ENCODE measurements at regions not wholly inside any gene's neighbourhood (a gene's known extent, or its start where the extent isn't known, plus 50 kb on each side); places are given as distances from the start of the nearest gene placed in this dataset.

DNA sequence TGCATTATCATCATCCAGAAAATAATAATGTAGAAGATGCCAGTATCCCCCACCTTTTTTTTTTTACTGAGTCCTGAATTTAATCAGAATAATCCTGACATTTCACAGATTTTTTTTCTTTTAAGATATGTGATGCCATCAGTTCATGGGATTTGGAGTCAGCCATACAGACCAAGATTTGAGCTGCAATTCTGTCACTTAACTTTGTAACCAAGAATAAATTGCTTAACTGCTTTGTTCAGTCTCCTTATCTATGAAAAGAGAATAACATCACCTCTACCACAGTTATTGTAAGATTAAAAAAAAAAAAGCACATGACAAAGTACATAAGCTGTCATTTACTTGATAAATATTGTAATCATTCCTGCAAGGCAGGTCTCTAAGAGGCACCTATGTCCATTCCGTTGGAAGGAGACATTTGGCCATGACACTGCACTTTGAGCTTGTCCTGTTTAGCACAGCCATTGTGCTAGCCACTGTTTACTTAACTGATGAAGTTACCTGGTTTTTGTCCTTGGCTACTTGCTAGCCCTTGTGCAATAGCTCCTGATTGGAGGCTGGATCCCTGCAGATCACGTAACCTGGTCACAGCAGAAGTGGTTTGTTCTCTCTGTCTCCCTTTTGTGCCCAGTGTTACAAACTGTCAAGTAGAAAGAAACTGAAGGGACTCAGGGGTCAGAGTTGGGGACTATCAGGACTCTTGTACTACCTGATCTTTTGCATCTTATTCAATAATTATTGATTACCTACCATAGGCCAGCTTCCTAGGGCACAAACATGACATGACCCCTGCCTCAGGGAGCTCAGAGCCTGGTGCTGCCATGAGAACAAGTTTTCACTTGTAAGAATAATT lies 306.0 kb downstream of the WDR72 start:
- Histone ChIP-seq H4K20me1 (ENCODE audit: insufficient read depth, low read length) (no peaks in the 10 kb centered on the region), H3K9ac (ENCODE audit: low read length) (no peak overlapping the region), H3K4me1 (ENCODE audit: insufficient read depth, low read length, severe bottlenecking) (peaks cover under 1% of the 10 kb centered on the region), H2AFZ (ENCODE audit: low read length) (no peak overlapping the region), H3K9me2 (ENCODE audit: low read depth, low read length) (no peaks in the 10 kb centered on the region), H3K9me3 (ENCODE audit: low read length) (no peaks in the 10 kb centered on the region), H3K79me2 (ENCODE audit: insufficient read depth, low read length) (no peaks in the 10 kb centered on the region), H3K27ac (ENCODE audit: low read depth, low read length, poor library complexity, severe bottlenecking) (no peak overlapping the region), H3K27me3 (ENCODE audit: insufficient read depth, low read length) (no peaks in the 10 kb centered on the region), H3K4me2 (ENCODE audit: low read length) (no peak overlapping the region), H3K36me3 (ENCODE audit: insufficient read depth, low read length) (no peaks in the 10 kb centered on the region), H3F3A (ENCODE audit: insufficient read depth, low read length) (no peaks in the 10 kb centered on the region), H3K4me3 (ENCODE audit: low read depth, low read length, poor library complexity, severe bottlenecking) (no peak overlapping the region)
- TF ChIP-seq EZH2 (IDR thresholded peaks at IDR 0.05; ENCODE audit: borderline replicate concordance, low read length), result no peak
- TF ChIP-seq, protein P1, sequence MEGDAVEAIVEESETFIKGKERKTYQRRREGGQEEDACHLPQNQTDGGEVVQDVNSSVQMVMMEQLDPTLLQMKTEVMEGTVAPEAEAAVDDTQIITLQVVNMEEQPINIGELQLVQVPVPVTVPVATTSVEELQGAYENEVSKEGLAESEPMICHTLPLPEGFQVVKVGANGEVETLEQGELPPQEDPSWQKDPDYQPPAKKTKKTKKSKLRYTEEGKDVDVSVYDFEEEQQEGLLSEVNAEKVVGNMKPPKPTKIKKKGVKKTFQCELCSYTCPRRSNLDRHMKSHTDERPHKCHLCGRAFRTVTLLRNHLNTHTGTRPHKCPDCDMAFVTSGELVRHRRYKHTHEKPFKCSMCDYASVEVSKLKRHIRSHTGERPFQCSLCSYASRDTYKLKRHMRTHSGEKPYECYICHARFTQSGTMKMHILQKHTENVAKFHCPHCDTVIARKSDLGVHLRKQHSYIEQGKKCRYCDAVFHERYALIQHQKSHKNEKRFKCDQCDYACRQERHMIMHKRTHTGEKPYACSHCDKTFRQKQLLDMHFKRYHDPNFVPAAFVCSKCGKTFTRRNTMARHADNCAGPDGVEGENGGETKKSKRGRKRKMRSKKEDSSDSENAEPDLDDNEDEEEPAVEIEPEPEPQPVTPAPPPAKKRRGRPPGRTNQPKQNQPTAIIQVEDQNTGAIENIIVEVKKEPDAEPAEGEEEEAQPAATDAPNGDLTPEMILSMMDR (IDR thresholded peaks at IDR 0.05; ENCODE audit: low read length), result no peak

DNA sequence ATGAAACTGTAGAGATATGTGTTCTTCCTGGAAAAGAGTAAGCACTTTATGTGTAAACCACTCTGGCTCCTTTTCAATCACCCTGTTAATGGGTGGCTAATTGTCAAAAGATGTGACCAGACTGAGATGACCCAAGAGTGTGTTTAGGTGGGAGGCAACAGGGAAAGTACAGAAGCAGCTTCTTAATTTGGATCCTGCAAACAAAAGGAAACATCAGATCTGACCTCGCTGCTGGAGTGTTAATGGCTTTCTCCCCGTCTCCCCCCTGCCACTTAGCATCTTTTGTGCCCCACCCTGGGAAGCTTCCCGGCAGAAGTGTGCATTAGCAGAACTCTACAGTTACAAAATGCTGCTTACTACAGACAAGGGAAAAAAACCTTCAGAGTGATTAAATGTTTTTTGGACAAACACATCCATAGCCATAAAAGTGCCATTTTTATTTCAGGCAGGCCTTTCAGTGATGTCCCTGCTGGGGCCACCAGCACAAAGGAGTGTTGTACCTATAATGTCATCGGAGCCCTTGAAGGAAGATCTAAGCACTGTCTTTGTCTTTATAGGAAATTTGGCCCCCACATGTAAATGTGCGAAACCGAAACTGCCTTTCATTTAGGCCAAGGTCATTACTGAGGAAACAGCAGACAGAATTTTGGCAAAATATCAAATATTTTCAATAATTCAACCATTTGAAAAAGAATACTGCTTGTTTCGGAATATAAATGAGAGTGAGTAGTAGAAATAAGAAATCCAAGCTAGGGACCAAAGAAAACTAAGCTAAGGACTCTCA lies 311.0 kb downstream of the WDR72 start:
- Histone ChIP-seq H3K9me3 (ENCODE audit: low read length) (no peaks in the 10 kb centered on the region), H3K4me2 (ENCODE audit: low read length) (no peak overlapping the region), H3K36me3 (ENCODE audit: insufficient read depth, low read length) (no peaks in the 10 kb centered on the region), H3K27ac (ENCODE audit: low read depth, low read length, poor library complexity, severe bottlenecking) (no peak overlapping the region), H3K4me3 (ENCODE audit: low read depth, low read length, poor library complexity, severe bottlenecking) (no peak overlapping the region), H3F3A (ENCODE audit: insufficient read depth, low read length) (no peaks in the 10 kb centered on the region), H3K9ac (ENCODE audit: low read length) (no peak overlapping the region), H3K9me2 (ENCODE audit: low read depth, low read length) (no peaks in the 10 kb centered on the region), H3K4me1 (ENCODE audit: insufficient read depth, low read length, severe bottlenecking) (peaks cover 17% of the 10 kb centered on the region), H2AFZ (ENCODE audit: low read length) (no peak overlapping the region), H4K20me1 (ENCODE audit: insufficient read depth, low read length) (no peaks in the 10 kb centered on the region), H3K27me3 (ENCODE audit: insufficient read depth, low read length) (no peaks in the 10 kb centered on the region), H3K79me2 (ENCODE audit: insufficient read depth, low read length) (no peaks in the 10 kb centered on the region)
- TF ChIP-seq, protein P1 (IDR thresholded peaks at IDR 0.05; ENCODE audit: low read length), result no peak
- TF ChIP-seq EZH2 (IDR thresholded peaks at IDR 0.05; ENCODE audit: borderline replicate concordance, low read length), result no peak

DNA sequence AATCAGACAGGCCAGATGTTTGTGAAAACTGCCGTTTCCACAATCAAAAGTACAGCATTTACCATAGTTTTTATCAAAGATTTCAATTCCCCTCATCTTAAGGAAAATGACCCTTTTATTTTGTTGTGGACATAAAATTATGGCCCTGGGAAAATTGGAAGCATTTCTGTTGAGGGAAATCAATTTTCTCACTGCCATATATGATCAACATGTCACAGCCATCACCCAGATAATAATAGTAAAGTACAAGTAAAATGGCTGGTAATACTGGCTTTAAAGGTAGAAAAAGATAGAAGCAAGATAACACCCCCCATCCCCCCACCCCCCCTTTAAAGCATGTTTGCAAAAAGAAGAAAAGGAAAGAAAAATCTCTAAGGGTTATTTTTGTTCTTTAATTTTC lies 311.7 kb downstream of the WDR72 start:
- no peak overlapping the region for H3K4me3 ChIP-seq (ENCODE audit: low read depth, low read length, poor library complexity, severe bottlenecking)
- H3K9me2 ChIP-seq (ENCODE audit: low read depth, low read length), result no peaks in the 10 kb centered on the region

More for the DNA sequence above, 311.7 kb downstream of the WDR72 start:
- no peaks in the 10 kb centered on the region for H3K27me3 ChIP-seq (ENCODE audit: insufficient read depth, low read length)
- H3K4me2 ChIP-seq (ENCODE audit: low read length), result no peak overlapping the region
- H3K27ac ChIP-seq (ENCODE audit: low read depth, low read length, poor library complexity, severe bottlenecking), result no peak overlapping the region
- H3F3A ChIP-seq (ENCODE audit: insufficient read depth, low read length), result no peaks in the 10 kb centered on the region
- TF ChIP-seq, protein P1 (IDR thresholded peaks at IDR 0.05; ENCODE audit: low read length), result no peak
- TF ChIP-seq EZH2 (IDR thresholded peaks at IDR 0.05; ENCODE audit: borderline replicate concordance, low read length), result no peak
- no peak overlapping the region for H2AFZ ChIP-seq (ENCODE audit: low read length)
- peaks cover 17% of the 10 kb centered on the region for H3K4me1 ChIP-seq (ENCODE audit: insufficient read depth, low read length, severe bottlenecking)
- H3K9me3 ChIP-seq (ENCODE audit: low read length), result no peaks in the 10 kb centered on the region
- H4K20me1 ChIP-seq (ENCODE audit: insufficient read depth, low read length), result no peaks in the 10 kb centered on the region
- no peaks in the 10 kb centered on the region for H3K36me3 ChIP-seq (ENCODE audit: insufficient read depth, low read length)
- H3K79me2 ChIP-seq (ENCODE audit: insufficient read depth, low read length), result no peaks in the 10 kb centered on the region
- no peak overlapping the region for H3K9ac ChIP-seq (ENCODE audit: low read length)

Measured in OCI-LY1 (cell line).